ENCODE measurements at regions not wholly inside any gene's neighbourhood (a gene's known extent, or its start where the extent isn't known, plus 50 kb on each side); places are given as distances from the start of the nearest gene placed in this dataset.
"Not testable (repeated sequence)": the region's sequence is repeated elsewhere in the genome, so short reads cannot be mapped to it uniquely, and the experiment has no call there.

GRCh38 chr1:230558324-230558723, 84.0 kb upstream of the COG2 start:
- DNase-seq (ENCODE audit: low read depth in 4 of 4, low spot score in 3 of 4), result no peak

DNA sequence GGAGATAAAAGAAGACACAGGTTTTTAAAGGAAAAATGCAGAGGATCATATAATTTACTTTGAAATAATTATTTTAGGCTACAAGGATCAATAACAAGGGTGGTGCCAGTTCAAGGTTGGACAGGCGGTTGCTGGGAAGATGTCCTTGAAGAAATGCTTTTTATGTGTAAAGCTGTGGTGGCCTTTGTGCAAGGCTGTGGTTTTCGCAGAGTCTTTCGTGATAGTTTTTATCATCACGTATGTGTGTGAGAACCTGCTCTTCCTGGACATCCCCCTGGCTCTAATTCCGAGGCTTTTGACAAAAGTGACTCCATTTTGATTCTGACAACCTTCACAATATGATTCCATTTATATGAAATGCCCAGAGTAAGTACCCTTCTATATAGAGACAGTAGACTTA, 85.8 kb upstream of the COG2 start:
- no peak for DNase-seq (ENCODE audit: low read depth in 4 of 4, low spot score in 3 of 4)

- DNase-seq (ENCODE audit: low read depth in 4 of 4, low spot score in 3 of 4), result no peak
These were observed 86.5 kb upstream of the COG2 start for GRCh38 chr1:230555814-230556213.

DNA sequence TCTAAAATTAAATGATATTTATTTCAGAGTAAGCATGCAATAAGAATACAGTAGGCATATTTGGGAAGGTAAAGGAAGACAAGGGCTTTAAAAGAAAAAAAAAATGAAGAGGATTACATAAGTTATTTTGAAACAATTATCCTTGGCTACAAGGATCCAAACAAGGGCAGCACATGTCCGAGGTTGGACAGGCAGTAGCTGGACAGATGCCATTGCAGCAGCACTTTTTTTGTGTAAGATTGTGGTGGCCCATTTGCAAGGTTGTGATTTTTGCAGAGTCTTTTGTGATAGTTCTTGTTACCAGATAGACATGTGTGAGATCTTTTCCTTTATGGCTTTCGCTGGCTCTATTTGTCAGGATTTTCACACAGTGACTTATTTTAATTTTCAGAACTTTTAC, 89.4 kb upstream of the COG2 start:
- no peak for DNase-seq (ENCODE audit: low read depth in 4 of 4, low spot score in 3 of 4)

DNA sequence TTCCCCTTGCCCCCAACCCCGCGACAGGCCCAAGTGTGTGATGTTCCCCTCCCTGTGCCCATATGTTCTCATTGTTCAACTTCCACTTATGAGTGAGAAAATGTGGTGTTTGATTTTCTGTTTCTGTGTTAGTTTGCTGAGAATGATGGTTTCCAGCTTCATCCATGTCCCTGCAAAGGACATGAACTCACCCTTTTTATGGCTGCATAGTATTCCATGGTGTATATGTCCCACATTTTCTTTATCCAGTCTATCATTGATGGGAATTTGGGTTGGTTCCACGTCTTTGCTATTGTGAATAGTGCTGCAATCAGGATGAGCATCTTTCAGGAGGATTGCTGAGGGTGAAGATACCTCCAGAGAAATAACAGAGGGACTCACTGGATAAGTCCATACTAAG, 91.3 kb upstream of the COG2 start:
- DNase-seq (ENCODE audit: low read depth in 4 of 4, low spot score in 3 of 4), result not testable (repeated sequence)

- no peak for DNase-seq (ENCODE audit: low read depth in 4 of 4, low spot score in 3 of 4)
These were observed 91.9 kb upstream of the COG2 start for GRCh38 chr1:230550428-230550827.

DNA sequence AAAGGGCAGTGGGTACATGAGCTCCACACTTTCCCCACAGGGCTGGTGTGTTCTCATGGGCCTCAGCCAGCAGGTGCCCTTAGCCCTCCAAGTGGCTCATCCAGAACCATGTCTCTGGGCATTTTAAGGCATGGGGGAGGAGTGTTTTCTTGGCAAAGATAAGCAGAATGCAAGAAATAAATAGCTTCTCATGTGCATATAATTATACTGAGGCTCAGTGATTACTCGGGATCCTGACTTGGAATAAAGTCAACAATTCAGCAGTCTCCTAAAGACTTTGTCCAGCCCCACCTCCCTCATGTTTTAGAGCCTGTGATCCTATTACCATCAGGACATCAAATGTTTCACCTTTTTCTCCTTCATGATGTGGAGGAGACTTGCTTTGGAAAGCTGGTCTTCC, 92.7 kb upstream of the COG2 start:
- DNase-seq (ENCODE audit: low read depth in 4 of 4, low spot score in 3 of 4), result no peak

- no peak for DNase-seq (ENCODE audit: low read depth in 4 of 4, low spot score in 3 of 4)
These were observed 93.3 kb upstream of the COG2 start for GRCh38 chr1:230548997-230549396.

- DNase-seq (ENCODE audit: low read depth in 4 of 4, low spot score in 3 of 4), result no peak
These were observed 93.9 kb upstream of the COG2 start for GRCh38 chr1:230548357-230548756.

DNA sequence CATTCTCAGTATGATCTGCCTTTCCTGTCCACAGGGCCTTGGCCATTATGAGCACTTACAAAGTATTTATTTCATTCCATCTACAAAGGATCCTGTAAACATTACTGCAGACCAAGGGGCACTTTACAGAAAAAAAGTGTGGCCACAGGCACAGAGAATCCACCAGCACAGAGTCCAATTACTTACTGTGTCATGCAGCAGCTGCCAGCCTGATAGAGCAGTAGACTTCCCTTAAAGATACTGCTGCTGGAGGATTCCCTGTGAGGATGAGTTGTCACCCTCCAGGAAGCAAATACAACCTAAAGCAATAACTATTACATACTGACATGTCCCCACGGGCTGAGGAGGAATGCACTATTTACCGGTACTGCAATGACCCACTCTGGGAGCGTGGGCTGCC, 97.1 kb upstream of the COG2 start:
- DNase-seq (ENCODE audit: low read depth in 4 of 4, low spot score in 3 of 4), result no peak

DNA sequence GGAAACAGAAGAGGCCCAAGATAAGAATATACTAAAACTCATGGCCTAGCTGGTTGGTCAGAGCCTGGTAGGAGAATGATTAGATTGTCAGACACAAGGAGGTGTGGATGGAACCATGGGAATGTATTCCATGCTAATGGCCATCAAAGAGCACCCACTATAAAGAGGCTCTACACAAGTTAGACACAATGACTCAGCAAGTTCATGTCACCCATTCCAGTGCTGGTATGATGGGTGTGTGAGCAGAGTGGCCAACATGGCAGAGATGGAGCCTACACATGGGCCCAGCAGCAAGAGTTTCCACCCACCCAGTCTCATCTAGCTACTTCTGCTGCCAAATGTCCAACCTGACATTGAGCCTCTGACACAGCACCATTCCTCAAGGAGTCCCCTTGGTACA, 97.5 kb upstream of the COG2 start:
- no peak for DNase-seq (ENCODE audit: low read depth in 4 of 4, low spot score in 3 of 4)

DNA sequence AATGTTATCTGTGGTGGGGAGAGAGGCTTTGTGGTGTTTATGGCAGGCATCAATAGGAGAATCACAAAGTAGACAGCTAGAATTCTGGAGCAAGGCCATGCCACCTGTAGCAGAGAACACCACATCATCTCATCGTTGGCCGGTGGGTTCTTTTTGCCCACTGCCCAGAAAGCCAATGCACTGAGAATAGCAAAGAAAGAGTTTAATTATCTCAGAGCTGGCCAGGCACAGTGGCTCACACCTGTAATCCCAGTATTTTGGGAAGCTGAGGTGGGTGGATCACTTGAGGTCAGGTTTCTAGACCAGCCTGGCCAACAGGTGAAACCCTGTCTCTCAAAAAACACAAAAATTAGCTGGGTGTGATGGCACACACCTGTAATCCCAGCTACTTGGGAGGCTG, 99.2 kb upstream of the COG2 start:
- no peak for DNase-seq (ENCODE audit: low read depth in 4 of 4, low spot score in 3 of 4)

GRCh38 chr1:230542681-230543080, 99.6 kb upstream of the COG2 start:
- no peak for DNase-seq (ENCODE audit: low read depth in 4 of 4, low spot score in 3 of 4)

DNA sequence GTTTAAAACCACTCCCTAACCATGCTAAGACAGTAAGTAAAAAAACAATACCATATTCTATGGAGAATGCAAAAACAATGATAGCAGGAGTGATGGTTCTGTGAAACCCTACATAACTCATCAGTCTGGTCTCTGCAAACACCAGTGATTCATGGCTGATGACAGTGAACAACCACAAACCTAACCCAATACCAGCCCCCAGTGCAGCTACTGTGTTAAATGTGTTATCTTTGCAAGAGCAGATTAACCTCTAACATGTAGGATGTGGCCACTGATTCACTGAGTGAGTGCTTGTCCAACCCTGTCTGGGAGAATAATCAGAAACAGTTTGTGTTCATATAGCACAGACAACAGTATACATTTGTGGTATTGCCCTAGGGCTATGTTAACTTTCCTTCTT, 100.2 kb upstream of the COG2 start:
- no peak for DNase-seq (ENCODE audit: low read depth in 4 of 4, low spot score in 3 of 4)

DNA sequence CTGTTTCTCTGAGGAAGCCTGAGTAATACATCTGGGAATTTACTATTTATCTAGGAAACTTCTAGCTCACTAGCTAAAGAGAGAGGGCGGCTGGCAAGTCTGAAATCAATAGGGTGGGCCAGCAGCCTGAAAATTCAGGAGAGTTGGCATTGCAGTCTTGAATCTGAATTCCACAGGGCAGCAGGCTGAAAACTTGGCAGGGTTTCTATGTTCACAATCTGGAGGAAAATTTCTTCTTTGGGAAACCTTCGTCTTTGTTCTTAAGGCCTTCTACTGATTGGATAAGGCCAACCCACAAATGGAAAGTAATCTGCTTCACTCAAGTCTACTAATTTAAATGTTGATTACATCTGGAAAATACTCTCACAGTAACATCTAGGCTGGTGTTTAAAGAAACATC, 101.0 kb upstream of the COG2 start:
- DNase-seq (ENCODE audit: low read depth in 4 of 4, low spot score in 3 of 4), result no peak

DNA sequence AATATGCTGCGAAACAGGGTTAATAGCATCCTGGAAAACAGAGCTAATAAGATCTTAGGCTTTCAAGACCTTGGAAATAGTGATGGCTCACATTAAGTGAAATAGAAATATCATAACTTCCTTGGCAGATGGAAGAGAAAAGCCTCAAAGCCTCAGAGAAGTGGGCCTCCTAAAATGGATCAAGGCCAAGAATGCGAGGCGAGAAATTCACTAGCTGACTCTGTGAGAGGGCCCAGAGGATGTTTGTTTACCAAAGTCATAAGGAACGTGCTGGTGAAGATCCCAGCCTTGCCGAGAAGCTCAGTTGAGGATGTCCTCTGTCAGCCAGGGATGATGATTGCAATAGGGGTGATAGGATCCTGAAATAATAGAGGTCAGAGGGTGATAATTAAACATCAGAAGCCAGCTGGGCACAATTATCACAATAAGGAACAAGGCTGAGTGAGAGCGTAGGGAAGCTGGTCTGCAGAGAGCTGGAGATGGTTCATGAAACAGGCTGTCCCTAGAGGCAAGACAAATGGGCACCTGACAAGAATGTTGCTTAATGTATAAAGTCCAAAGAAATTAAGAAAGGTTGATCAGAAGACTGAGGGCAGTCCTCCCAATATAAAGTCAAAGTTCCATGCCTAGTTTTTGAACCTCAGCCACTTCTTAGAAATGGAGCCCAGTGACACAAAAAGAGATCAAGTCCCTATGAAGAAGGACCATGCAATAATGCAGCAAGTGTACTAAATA, 101.7 kb upstream of the COG2 start:
- no peak for DNase-seq (ENCODE audit: low read depth in 4 of 4, low spot score in 3 of 4)

DNA sequence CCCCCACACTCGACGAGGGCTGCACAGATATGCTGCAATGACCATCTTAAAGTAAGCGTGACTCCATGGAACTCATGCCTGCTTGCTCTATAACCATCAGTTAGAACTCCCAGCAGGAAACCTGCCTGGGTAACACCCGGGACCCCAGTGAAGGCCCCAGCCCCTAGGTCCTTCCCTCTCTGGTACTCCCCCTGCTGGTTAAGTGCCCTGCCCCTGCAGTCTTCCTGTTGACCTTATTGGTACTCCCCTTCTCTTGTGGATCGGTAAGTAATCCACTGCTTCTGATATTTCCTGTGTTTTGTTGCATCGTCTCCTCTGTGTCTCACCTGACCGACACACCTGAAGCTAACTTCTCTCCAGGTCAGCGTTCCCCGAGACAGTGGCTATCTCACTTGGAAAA, 104.8 kb upstream of the COG2 start:
- no peak for DNase-seq (ENCODE audit: low read depth in 4 of 4, low spot score in 3 of 4)

- DNase-seq (ENCODE audit: low read depth in 4 of 4, low spot score in 3 of 4), result no peak
These were observed 105.6 kb upstream of the COG2 start for GRCh38 chr1:230536641-230537155.

DNA sequence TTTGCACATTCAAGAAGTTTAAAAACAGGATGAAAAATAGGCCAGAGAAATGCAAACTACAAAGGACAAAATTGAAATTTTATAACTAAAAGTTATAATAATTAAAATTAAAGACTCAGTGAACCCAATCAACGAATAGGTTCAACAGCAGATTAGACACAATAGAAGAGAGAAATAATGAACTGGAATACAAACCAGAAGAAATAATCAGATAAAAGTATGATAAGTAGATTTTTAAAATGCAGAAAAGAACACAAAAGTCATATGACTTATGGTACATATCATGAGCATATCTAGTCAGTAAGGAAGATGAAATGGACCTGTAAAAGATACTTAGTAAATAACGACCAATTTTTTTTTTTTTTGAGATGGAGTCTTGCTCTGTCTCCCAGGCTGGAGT, 108.1 kb upstream of the COG2 start:
- DNase-seq (ENCODE audit: low read depth in 4 of 4, low spot score in 3 of 4), result no peak

GRCh38 chr1:230531103-230531502, 105.0 kb upstream of the PGBD5 start:
- DNase-seq (ENCODE audit: low read depth in 4 of 4, low spot score in 3 of 4), result no peak

DNA sequence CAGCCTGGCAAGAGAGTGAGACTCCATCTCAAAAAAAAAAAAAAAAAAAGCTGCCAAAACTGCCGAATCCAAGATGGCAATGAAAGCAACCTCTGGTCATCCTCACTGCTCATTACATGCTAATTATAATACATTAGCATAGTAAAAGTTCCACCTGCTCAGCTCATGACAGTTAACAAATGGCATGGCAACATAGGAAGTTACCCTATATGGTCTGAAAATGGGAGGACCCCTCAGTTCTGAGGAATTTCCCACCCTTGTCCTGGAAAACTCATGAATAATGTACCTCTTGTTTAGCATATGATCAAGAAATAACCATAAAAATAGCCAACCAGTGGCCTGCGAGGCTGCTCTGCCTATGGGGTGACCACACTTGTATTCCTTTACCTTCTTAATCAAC, 93.1 kb upstream of the PGBD5 start:
- DNase-seq (ENCODE audit: low read depth in 4 of 4, low spot score in 3 of 4), result no peak

GRCh38 chr1:230518511-230518910, 92.4 kb upstream of the PGBD5 start:
- no peak for DNase-seq (ENCODE audit: low read depth in 4 of 4, low spot score in 3 of 4)

DNA sequence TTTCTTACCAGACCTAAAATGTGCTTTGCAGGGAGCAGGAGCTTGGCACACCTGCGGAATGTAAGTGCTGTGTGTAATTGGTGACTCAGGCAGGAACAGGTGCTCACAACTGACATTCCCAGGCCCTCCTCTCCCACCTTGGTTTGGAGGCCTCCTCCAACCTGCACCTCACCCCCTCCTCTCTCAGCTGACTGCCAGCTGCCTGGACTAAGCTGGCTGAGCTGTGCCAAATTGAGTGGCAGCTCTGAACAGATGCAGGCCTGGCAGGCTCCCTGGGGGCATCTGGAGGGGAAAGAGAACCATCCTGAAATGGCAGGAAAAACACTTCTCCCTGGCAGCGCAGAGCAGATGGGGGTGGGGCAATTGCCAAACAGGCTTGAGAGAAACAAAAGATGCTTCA, 91.7 kb upstream of the PGBD5 start:
- no peak for DNase-seq (ENCODE audit: low read depth in 4 of 4, low spot score in 3 of 4)
